Large intestine (tissue), 3 donors: ENCODE measurements at regions not wholly inside any gene's neighbourhood (a gene's known extent, or its start where the extent isn't known, plus 50 kb on each side); places are given as distances from the start of the nearest gene placed in this dataset.

Source experiments
- DNase-seq, 2 donors: peaks; one replicate each; pipeline versions ENCODE4 v3.0.0 to v3.0.0-alpha.2; 2013
- H3K27ac ChIP-seq: one replicate; pipeline ENCODE4 v1.5.1; 2013; ENCODE audit warnings: low read length
- H3K27me3 ChIP-seq: 2 replicates; pipeline ENCODE4 v1.6.1; 2013; ENCODE audit warnings: low read length; ENCODE audit not compliant: control insufficient read depth, insufficient read depth
- H3K36me3 ChIP-seq: 2 replicates; pipeline ENCODE4 v1.6.1; 2013; ENCODE audit warnings: low read length; ENCODE audit not compliant: control insufficient read depth, insufficient read depth
- H3K4me1 ChIP-seq: one replicate; pipeline ENCODE4 v1.6.1; 2013; ENCODE audit warnings: low read length; ENCODE audit not compliant: control insufficient read depth, insufficient read depth
- H3K4me3 ChIP-seq: one replicate; pipeline ENCODE4 v1.5.1; 2013; ENCODE audit warnings: low read length
- H3K9me3 ChIP-seq: one replicate; pipeline ENCODE4 v1.6.1; 2013; ENCODE audit warnings: mild to moderate bottlenecking, low read depth, low read length, moderate library complexity; ENCODE audit not compliant: control insufficient read depth
- WGBS: methylation state at CpG from one replicate; pipeline ENCODE4 v1.1.5; 2013; ENCODE audit warnings: low lambda C conversion rate; ENCODE audit not compliant: insufficient coverage; 5-methylcytosine and 5-hydroxymethylcytosine counted together

DNA sequence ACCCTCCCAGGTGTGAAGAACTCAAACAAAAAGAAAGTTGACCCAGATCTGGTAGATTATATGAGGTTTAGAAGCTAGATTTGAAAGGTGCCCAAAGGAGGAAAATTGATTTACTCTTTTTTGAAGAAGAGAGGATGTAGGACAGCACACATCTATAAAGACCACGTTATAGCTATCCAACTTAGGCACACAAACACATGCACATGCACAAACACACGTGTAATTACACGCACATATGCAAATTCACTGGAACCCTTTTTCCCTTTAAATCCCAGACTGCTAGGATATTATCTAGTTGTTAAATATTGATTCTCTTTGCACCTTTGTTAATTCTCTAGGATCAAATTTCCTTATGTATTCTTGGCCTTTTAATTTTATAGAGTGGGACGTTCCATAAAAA, 272.8 kb upstream of the TBX18 start:
- Histone ChIP-seq H3K4me1 (no peaks in the 10 kb centered on the region), H3K9me3 (peaks cover 6% of the 10 kb centered on the region), H3K27me3 (no peaks in the 10 kb centered on the region), H3K36me3 (no peaks in the 10 kb centered on the region), H3K4me3 (no peak overlapping the region), H3K27ac (no peak overlapping the region)
- 92% methylated on average over 2 of the region's 4 CpGs for WGBS
- no peak for DNase-seq

- Histone ChIP-seq H3K27ac (no peak overlapping the region), H3K9me3 (peaks cover 6% of the 10 kb centered on the region), H3K36me3 (no peaks in the 10 kb centered on the region), H3K4me3 (no peak overlapping the region), H3K4me1 (no peaks in the 10 kb centered on the region), H3K27me3 (no peaks in the 10 kb centered on the region)
- WGBS = no CpG with 5 or more reads among the region's 1 CpG
- DNase-seq = no peak
These were observed 271.4 kb upstream of the TBX18 start for GRCh38 chr6:85035766-85036165.

GRCh38 chr6:85033547-85033946, 269.1 kb upstream of the TBX18 start:
- DNase-seq = no peak
- no peak overlapping the region for H3K4me3 ChIP-seq
- no CpG with 5 or more reads among the region's 1 CpG for WGBS

GRCh38 chr6:85026021-85026420, 261.6 kb upstream of the TBX18 start:
- DNase-seq = no peak
- Histone ChIP-seq H3K27me3 (no peaks in the 10 kb centered on the region), H3K9me3 (no peaks in the 10 kb centered on the region), H3K4me1 (no peaks in the 10 kb centered on the region), H3K27ac (no peak overlapping the region), H3K36me3 (no peaks in the 10 kb centered on the region), H3K4me3 (no peak overlapping the region)
- WGBS = no CpG with 5 or more reads among the region's 2 CpGs

More at GRCh38 chr6:85033547-85033946, 269.1 kb upstream of the TBX18 start:
- Histone ChIP-seq H3K27ac (no peak overlapping the region), H3K4me1 (no peaks in the 10 kb centered on the region), H3K27me3 (no peaks in the 10 kb centered on the region), H3K9me3 (peaks cover 6% of the 10 kb centered on the region), H3K36me3 (no peaks in the 10 kb centered on the region)

DNA sequence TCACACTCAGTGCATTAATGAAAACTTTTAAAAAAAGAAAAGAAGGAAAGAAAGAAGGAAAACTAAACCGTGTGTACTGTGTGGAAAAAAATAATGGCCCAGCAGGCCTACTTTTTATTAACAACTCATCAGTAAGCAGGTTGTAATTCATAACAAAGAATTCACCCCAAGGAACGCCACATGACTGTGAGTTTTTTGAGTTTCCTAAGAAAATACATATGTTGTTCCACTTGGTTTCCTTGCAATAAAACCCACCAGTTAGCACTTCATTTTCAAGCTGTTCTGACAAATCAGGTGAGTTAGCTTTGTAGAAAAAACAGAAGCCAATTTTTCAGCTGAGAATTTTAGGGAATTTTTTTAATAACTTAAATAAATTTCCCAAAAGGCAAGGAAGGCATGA, 259.3 kb upstream of the TBX18 start:
- Histone ChIP-seq H3K4me1 (no peaks in the 10 kb centered on the region), H3K9me3 (no peaks in the 10 kb centered on the region), H3K27ac (no peak overlapping the region), H3K4me3 (no peak overlapping the region), H3K36me3 (no peaks in the 10 kb centered on the region), H3K27me3 (no peaks in the 10 kb centered on the region)
- DNase-seq = no peak
- 71% methylated on average over 2 of the region's 2 CpGs for WGBS

- no peak overlapping the region for H3K4me3 ChIP-seq
- WGBS = no CpG with 5 or more reads among the region's 1 CpG
- H3K36me3 ChIP-seq = no peaks in the 10 kb centered on the region
- no peak overlapping the region for H3K27ac ChIP-seq
- H3K9me3 ChIP-seq = no peaks in the 10 kb centered on the region
- no peaks in the 10 kb centered on the region for H3K27me3 ChIP-seq
- no peak for DNase-seq
- no peaks in the 10 kb centered on the region for H3K4me1 ChIP-seq
These were observed 253.0 kb upstream of the TBX18 start for GRCh38 chr6:85017352-85017751.

DNA sequence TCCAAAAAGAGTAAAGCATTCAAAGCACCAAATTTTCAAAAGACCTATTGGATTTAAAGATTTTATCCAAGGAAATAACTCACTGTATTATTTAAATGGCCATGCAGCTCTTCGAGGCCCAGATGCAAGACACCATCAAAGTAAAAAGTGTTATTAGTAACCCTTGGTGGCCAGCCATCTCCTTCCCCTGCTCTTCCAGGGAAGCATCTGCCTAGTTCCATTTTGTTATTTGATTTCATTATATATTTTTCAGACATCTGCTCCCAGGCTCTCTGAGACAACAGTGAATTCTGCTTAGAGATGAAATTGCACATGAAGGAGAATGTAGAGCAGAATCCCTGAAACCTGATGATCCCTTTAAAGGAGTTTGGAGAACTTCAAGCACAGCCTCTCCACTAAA, 252.3 kb upstream of the TBX18 start:
- no CpG with 5 or more reads among the region's 1 CpG for WGBS
- Histone ChIP-seq H3K36me3 (no peaks in the 10 kb centered on the region), H3K27me3 (no peaks in the 10 kb centered on the region), H3K9me3 (no peaks in the 10 kb centered on the region), H3K4me3 (no peak overlapping the region), H3K4me1 (no peaks in the 10 kb centered on the region), H3K27ac (no peak overlapping the region)
- no peak for DNase-seq

GRCh38 chr6:85015396-85015990, 251.1 kb upstream of the TBX18 start:
- Histone ChIP-seq H3K36me3 (no peaks in the 10 kb centered on the region), H3K27ac (no peak overlapping the region), H3K27me3 (no peaks in the 10 kb centered on the region), H3K4me3 (no peak overlapping the region), H3K4me1 (no peaks in the 10 kb centered on the region), H3K9me3 (no peaks in the 10 kb centered on the region)
- 57% methylated on average over 1 of the region's 12 CpGs for WGBS
- peak; percentile 30 to 31 for DNase-seq

DNA sequence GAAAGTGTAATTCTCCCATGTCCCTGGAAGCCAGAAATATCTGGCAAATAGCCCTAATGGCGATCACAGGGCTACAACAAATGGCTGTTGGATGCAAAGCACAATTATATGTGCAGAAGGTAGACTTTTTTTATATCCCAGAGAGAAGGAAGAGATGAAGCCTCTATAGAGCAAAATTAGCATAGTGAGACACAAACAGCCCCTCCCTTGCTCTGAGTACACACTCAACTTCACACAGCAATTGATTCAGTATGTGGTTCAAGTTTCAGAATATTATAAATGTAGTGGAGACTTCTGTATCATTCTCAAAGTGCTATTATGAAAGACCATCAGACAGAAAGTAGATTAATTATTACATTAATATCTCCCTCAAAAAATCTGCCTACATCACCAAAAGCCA, 246.5 kb upstream of the TBX18 start:
- no peak for DNase-seq
- Histone ChIP-seq H3K27me3 (no peaks in the 10 kb centered on the region), H3K36me3 (no peaks in the 10 kb centered on the region), H3K27ac (no peak overlapping the region), H3K4me3 (no peak overlapping the region), H3K9me3 (no peaks in the 10 kb centered on the region), H3K4me1 (no peaks in the 10 kb centered on the region)
- no CpG with 5 or more reads among the region's 1 CpG for WGBS

- H3K27me3 ChIP-seq = no peaks in the 10 kb centered on the region
- H3K27ac ChIP-seq = no peak overlapping the region
- H3K4me1 ChIP-seq = no peaks in the 10 kb centered on the region
- H3K36me3 ChIP-seq = no peaks in the 10 kb centered on the region
- DNase-seq = no peak
- WGBS = no CpG with 5 or more reads among the region's 6 CpGs
- H3K9me3 ChIP-seq = no peaks in the 10 kb centered on the region
- H3K4me3 ChIP-seq = no peak overlapping the region
These were observed 244.1 kb upstream of the TBX18 start for GRCh38 chr6:85008296-85009009.

DNA sequence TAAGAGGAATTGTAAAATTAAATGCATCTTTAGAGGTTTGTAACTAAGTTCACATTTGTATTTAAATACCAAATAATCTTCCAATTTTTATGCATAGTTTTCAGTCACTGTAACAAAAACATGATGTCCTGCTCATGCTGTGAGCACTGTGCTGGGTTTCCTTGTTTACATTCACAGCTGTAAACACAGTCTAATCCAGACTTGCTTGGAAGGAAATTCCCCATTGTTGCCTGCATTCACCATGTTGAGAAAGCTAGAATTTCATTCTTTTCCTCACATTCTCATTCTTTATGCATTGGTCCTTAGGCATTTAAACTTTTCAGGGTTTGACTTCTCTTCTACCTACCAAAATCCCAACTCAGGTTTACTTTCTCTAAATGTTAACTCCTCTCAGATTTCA, 242.0 kb upstream of the TBX18 start:
- no peaks in the 10 kb centered on the region for H3K4me1 ChIP-seq
- DNase-seq = no peak
- H3K36me3 ChIP-seq = no peaks in the 10 kb centered on the region
- H3K4me3 ChIP-seq = no peak overlapping the region
- H3K9me3 ChIP-seq = no peaks in the 10 kb centered on the region
- no peak overlapping the region for H3K27ac ChIP-seq
- no peaks in the 10 kb centered on the region for H3K27me3 ChIP-seq
